GM12891 (cell line): ENCODE measurements at regions not wholly inside any gene's neighbourhood (a gene's known extent, or its start where the extent isn't known, plus 50 kb on each side); places are given as distances from the start of the nearest gene placed in this dataset.
"Not testable (repeated sequence)": the region's sequence is repeated elsewhere in the genome, so short reads cannot be mapped to it uniquely, and the experiment has no call there.

Experiments
- DNase-seq: peaks from one replicate; pipeline ENCODE4 v3.0.0; 2011; ENCODE audit warnings: low spot score; ENCODE audit not compliant: insufficient read length
- FAIRE-seq: peaks from 2 replicates; lab custom pipeline; 2011; peaks lifted over from hg19 to GRCh38; lab: Jason Lieb, UNC
- PAX5 ChIP-seq: IDR thresholded peaks from 2 replicates; pipeline ENCODE4 v1.6.1; 2011; ENCODE audit warnings: low read length, moderate library complexity, mild to moderate bottlenecking; ENCODE audit not compliant: insufficient read depth, severe bottlenecking
- POLR2A ChIP-seq: IDR thresholded peaks from 2 replicates; pipeline ENCODE4 v1.6.1; 2011; ENCODE audit warnings: low read depth, low read length, control low read depth
- POLR2AphosphoS5 ChIP-seq: IDR thresholded peaks from 2 replicates; pipeline ENCODE4 v1.6.1; 2011; ENCODE audit warnings: low read depth, low read length, control low read depth
- POU2F2 ChIP-seq: IDR thresholded peaks from 2 replicates; pipeline ENCODE4 v1.6.1; 2011; ENCODE audit warnings: low read depth, mild to moderate bottlenecking, control low read depth, low read length, moderate library complexity
- SPI1 ChIP-seq: IDR thresholded peaks from 2 replicates; pipeline ENCODE4 v1.6.1; 2011; ENCODE audit warnings: low read depth, low read length, control low read depth
- TAF1 ChIP-seq: IDR thresholded peaks from 2 replicates; pipeline ENCODE4 v1.6.1; 2011; ENCODE audit warnings: low read depth, low read length, control low read depth

DNA sequence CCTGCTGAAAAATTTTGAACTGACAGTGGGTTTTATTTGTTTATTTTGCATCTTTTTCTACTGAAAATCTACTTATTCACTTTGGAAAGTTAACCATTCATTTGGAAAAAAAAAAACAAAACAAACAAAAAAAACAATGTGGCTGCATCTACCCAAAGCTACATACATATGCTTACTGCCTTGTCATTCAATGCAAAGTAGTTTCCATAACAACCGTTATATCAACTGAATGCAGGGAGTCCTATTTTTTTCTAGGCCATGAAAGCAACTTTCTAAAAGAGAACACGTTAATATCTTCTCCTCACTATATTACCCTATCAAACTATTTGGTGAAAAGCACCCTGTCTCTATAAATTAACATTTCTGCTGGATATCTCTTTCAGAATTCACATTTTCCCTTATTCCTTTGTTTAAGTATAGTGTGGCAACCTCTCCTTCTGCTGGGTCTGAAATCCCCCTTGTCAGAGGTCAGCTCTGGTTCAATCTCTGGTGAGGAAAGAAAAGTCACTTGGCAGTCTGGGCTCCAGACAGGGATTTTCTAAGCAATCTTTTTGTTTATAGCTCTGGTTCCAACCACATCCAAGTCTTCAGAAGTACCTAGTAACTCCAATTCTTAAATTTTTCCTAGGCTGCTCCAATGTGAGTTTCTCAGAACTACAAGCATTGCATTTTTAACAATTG is 528.4 kb upstream of the TOM1L1 start:
- TF ChIP-seq SPI1 (no peak), POU2F2 (no peak), POLR2A (no peak), TAF1 (no peak), POLR2AphosphoS5 (no peak), PAX5 (no peak)
- FAIRE-seq (no peak), DNase-seq (no peak)

DNA sequence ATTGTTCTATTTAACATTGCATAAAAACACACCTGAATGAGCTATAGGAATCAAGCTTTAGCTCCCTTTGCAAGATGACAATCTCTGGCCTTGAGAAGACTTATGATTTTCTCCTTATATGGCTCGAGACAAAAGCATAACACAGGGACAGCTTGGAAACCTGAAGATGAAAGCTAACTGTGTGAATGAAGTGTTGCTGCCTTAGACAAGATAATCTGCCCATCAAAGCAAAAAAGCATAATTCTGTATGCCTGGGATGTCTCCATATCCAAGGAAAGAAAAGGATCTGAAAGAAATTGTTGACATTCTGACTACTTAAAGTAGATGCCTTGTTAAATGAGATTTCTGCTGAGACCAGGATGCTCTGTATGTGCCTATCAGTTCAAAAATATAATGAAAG is 526.7 kb upstream of the TOM1L1 start:
- FAIRE-seq (no peak), DNase-seq (no peak)
- no peak for TF ChIP-seq TAF1
- no peak for TF ChIP-seq POLR2A
- TF ChIP-seq PAX5, result no peak
- no peak for TF ChIP-seq POLR2AphosphoS5
- no peak for TF ChIP-seq POU2F2
- TF ChIP-seq SPI1, result no peak

DNA sequence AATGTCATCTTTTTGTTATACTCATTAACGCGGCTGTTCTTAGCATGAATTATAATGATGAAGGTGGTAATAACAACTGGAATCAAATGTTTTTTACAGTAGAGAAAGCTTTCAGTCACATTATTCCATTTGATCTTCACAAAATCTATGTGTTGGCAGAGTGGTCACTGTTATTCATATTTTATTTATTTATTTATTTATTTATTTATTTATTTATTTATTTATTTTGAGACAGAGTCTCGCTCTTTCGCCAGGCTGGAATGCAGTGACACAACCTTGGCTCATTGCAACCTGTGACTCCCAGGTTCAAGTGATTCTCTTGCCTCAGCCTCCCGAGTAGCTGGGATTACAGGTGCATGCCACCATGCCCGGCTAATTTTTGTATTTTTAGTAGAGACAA is 524.2 kb upstream of the TOM1L1 start:
- FAIRE-seq, DNase-seq: not testable (repeated sequence)

DNA sequence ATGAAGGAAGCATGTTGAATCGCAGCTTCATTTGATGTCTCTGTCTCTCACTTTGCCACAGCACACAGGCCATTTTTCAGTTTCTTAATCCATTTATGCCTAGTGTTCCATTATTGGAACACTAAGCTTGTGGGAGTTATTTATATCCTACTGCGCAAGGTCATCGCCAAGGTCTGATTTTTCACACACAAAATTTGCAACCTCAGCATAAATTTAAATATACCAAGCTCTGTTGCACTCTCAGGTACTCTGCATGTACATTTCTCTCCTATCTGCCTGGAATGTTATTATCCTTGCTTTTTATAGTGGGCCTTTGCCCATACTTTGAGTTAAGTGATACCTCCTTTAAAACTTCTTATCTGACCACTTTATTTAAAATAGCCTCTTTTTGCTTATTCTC is 519.2 kb upstream of the TOM1L1 start:
- no peak for FAIRE-seq
- no peak for TF ChIP-seq TAF1
- TF ChIP-seq POU2F2, result no peak
- no peak for TF ChIP-seq POLR2A
- TF ChIP-seq POLR2AphosphoS5, result no peak
- TF ChIP-seq SPI1, result no peak
- no peak for TF ChIP-seq PAX5
- DNase-seq, result no peak

DNA sequence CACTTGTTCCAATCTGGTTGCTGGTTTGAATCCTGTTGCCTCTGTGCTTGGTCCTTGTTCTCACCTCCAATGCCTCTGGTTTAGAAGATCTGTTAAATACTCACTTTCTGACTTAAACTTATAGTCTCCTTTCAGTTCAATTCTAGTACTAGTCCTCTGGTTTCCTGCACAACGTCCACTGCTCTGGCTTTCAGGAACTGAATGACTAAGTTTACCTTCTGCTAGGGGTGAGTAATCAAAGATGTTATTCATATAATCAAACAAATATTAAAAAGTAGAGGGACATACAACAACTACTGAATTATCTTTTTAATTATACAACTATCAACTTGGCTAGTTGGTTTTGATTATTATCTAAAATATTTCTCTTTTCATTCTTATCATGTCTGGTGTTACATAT is 496.4 kb upstream of the TOM1L1 start:
- DNase-seq, result no peak
- TF ChIP-seq POLR2A (no peak), PAX5 (no peak), POLR2AphosphoS5 (no peak), TAF1 (no peak), SPI1 (no peak), POU2F2 (no peak)
- FAIRE-seq, result no peak

DNA sequence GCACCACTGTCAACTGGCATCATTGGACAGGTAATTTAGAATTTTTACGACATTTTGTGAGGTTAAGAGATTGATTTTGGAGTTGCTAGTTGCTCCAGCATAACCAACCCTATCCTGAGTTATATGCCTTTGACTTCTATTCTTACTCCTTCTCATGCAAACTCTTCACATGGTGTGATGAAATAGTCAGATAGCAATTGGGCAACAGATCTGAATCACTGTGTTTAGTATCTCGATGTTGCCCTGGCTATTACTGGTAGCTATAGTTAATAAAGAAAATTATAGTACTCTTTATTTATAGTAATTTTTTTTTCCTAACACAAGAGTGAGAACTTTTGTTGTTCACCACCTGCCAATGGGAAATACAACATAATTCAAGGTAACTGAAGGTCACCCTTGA is 494.8 kb upstream of the TOM1L1 start:
- no peak for DNase-seq
- no peak for FAIRE-seq
- TF ChIP-seq POLR2A (no peak), PAX5 (no peak), TAF1 (no peak), SPI1 (no peak), POU2F2 (no peak), POLR2AphosphoS5 (no peak)

DNA sequence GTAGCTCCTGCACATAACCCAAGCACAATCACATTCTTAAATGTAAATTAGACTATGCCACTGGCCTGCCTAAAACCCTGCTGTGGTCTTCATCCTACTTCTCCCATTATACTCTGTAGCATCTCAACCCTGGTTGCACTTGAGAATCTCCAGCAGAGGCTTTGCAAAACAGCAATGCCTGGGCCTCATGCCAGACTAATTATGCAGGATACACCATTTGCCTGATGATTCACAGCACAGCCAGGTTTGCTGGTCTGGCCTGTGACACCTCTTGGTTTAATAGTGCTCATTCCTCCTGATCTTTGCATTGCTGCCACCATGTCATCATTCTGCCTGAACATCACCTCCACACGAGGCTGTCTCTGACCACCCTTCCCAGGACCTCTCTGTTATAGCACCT is 491.9 kb upstream of the TOM1L1 start:
- TF ChIP-seq TAF1 (no peak), POU2F2 (no peak), POLR2AphosphoS5 (no peak), SPI1 (no peak), POLR2A (no peak), PAX5 (no peak)
- DNase-seq, result no peak
- no peak for FAIRE-seq

DNA sequence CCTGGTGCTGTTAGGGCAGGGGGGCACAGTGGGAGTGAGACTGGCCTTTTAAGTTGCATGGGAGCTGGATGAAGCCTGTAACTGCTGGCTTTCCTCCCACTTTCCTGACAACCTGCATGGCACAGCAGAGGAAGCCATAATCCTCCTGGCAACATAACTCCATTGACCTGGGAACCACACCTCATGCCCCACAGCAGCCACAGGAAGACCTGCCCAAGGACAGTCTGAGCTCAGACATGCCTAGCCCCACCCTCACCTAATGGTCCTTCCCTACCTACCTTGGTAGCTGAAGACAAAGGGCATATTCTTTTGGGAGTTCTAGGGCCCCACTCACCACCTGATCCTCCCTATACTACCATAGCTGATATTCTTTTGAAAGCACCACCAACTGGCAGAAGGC is 482.2 kb upstream of the TOM1L1 start:
- TF ChIP-seq POU2F2 (no peak), POLR2A (no peak), POLR2AphosphoS5 (no peak), TAF1 (no peak), PAX5 (no peak), SPI1 (no peak)
- FAIRE-seq (no peak), DNase-seq (no peak)

DNA sequence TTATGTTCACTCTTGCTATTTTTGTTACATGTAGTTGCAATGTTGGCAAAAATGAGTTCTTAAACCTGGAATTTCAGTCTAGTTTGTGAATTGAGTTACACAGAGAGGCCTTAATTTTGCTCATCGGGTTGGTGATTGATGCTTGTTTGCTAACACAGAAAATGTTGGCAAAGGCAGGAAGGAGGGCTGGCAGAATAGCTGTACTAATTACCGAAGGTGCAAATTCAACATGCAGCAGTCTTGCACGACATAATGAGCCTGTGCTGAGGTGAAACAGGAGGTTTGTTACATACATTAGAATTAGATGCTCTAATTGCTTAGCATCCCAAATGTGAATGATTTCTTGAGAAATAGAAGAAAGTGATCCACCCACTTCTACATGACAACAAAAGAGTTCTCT is 475.0 kb upstream of the TOM1L1 start:
- FAIRE-seq (no peak), DNase-seq (no peak)
- TF ChIP-seq PAX5 (no peak), POU2F2 (no peak), TAF1 (no peak), POLR2A (no peak), POLR2AphosphoS5 (no peak), SPI1 (no peak)

DNA sequence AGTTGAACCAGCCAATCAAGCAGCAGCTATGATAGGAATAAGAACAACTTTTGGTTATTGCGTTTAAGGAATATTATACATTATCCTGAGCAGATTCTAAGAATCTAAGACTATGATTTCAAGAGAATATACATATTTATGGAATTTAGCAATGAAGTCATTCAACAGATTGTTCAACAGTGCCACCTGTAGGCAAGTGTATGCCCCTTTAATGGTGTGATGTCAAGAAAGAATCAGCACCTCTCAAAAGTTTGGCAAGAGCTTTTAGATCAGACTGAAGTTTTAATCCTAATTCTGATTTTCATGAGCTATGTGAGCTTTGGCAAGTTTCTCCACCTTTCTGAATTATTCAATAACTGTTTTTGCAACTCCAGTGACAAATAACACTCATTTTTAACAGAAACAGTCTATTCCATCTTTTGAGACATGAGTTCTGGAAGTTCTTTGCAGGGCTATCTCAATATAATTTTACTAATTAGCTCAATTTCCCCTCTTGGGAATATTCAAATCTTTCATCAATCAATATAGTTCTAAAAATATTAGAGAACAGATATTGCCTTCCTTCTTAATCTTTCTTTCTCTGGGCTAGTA is 474.3 kb upstream of the TOM1L1 start:
- TF ChIP-seq SPI1 (no peak), POLR2A (no peak), PAX5 (no peak), POLR2AphosphoS5 (no peak), TAF1 (no peak), POU2F2 (no peak)
- FAIRE-seq, result no peak
- no peak for DNase-seq

DNA sequence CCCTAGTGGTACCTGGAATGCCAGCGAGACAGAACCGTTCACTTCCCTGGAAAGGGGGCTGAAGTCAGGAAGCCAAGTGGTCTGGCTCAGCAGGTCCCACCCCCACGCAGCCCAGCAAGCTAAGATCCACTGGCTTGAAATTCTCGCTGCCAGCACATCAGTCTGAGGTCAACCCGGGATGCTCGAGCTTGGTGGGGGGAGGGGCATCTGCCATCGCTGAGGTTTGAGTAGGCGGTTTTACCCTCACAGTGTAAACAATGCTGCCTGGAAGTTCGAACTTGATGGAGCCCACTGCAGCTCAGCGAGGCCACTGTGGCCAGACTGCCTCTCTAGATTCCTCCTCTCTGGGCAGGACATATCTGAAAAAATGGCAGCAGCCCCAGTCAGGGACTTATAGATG is 464.7 kb upstream of the TOM1L1 start:
- DNase-seq, result no peak
- TF ChIP-seq SPI1 (no peak), POU2F2 (no peak), POLR2AphosphoS5 (no peak), POLR2A (no peak), PAX5 (no peak), TAF1 (no peak)

More for the DNA sequence above, 464.7 kb upstream of the TOM1L1 start:
- FAIRE-seq, result no peak
